Right ventricle myocardium inferior (tissue), 1 donor: ENCODE measurements at regions not wholly inside any gene's neighbourhood (a gene's known extent, or its start where the extent isn't known, plus 50 kb on each side); places are given as distances from the start of the nearest gene placed in this dataset.

Experiments
- ATAC-seq: fragments of 200-7000 bp; cut with Tn5 transposase; one replicate; pipeline ENCODE4 v1.9.1; 2020; ENCODE audit warnings: mild to moderate bottlenecking, moderate library complexity
- DNase-seq: peaks from one replicate; pipeline ENCODE4 v3.0.0; 2021; ENCODE audit errors: missing footprints
- intact Hi-C: fragments of 100-400 bp; cut with DNase I; formaldehyde crosslinking; loops from one replicate; pipeline ENCODE4 v1.11.0; 2022
- donor health status: DM: no; HTN: yes; CAD: no; lungs with severe emphysema.

DNA sequence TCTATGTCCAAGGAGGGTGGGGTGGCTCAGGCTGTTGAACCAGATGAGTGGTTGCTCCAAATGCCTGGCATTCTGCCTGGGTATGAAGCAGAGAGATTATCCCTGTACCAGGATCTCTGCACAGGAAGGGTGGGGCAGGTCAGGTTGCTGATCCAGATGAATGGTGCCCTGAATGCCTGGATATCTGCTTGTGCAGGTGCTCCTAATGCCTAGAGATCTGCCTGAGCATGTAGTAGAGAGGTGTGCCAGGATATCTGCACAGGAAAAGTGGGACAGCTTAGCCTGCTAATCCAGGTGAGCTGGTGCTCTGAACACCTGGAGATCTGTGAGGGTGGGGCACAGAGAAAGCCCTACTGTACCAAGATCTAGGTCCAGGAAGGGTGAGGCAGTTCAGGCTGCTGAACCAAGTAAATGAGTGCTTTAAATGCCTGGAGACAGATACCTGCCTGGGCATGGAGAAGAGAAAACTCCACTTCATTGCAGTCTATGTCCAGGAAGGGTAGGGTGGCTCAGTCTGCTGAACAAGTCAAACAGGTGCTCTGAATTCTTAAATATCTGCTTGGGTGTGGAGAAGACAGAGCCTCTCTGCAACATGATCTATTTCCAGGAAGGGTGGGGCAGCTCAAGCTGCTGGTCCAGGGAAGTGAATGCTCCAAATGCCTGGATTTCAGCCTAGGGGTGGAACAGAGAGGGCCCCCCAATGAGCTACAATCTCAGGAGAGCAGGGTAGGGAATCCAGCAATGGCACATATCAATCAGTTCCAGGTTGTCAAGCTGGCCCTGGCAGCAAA, 189.4 kb upstream of the DMRTA1 start:
- ATAC-seq, result no peak
- intact Hi-C loops, result no loop called here
- DNase-seq, result no peak

DNA sequence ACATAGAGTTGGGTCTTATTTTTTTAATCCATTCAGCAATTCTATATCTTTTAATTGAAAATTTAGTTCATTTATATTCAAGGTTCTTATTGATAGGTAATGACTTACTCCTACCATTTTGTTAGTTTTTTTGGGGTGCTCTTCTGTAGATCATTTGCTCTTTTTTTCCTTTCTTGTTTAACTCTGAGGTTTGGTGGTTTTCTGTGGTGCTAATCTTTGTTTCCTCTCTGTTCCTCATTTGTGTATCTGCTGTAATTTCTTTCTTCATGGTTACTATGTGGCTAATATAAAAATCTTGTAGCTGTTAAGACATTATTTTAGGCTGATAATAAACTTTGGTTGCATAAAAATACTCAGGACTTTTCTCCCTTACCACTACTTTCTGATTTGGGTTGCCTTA, 181.6 kb upstream of the DMRTA1 start:
- intact Hi-C loops, result no loop called here

DNA sequence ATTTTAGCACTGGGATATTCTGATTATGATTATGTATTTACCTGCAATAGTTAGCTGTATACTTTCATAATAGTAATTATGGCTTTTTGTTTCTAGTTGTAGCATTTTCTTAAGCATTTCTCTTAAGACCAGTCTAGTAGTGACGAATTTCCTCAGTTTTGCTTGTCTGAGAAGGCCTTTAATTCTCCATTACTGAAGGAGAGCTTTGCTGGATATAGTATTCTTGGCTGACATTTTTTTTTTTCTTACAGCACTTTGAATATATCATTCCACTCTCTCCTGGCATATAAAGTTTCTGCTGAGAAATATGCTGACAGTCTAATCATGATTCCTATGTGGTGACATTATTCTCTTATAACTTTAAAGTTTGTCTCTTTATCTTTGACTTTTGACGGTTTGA, 181.1 kb upstream of the DMRTA1 start:
- no peak for ATAC-seq
- intact Hi-C loops, result no loop called here
- DNase-seq, result no peak

More for the DNA sequence above, 181.6 kb upstream of the DMRTA1 start:
- ATAC-seq (no peak), DNase-seq (no peak)

DNA sequence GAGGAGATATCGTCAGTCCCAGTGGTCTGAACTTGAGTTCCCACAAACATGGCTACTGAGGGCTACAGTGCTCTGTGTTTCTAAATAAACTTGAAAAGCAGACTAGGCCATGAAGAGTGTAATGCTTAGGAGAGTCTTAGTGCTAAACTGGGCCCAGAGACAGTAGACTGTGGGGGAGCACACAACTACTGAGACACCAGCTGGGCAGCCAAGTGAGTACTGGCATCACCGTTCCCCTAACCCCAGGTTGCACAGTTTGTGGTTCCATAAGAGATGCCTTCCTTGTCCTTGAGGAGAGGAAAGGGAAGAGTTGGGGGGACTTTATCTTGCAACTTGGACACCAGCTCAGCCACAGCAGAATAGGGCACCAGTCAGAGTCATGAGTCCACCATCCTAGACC, 172.1 kb upstream of the DMRTA1 start:
- ATAC-seq, result no peak
- DNase-seq, result no peak
- intact Hi-C loops, result no loop called here

DNA sequence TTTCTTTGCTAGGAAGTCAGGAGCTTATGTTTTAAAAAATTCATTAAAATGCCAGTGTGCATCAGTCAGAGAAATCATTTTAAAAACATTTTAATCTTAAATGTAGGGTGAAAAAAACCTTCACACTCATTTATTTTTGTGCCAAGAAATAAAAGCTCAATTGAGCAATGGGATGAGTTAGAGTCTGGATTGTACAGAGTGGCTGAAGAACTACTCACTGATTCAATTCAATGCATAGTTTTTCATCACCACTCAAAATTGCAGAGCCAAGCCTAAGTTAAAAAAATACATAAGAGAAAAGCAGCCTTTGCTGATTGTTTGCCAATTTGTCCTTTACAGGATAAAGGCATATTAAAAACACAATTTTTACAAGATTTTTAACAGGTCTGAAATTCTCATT, 168.2 kb upstream of the DMRTA1 start:
- intact Hi-C loops, result no loop called here
- no peak for DNase-seq
- ATAC-seq, result no peak

DNA sequence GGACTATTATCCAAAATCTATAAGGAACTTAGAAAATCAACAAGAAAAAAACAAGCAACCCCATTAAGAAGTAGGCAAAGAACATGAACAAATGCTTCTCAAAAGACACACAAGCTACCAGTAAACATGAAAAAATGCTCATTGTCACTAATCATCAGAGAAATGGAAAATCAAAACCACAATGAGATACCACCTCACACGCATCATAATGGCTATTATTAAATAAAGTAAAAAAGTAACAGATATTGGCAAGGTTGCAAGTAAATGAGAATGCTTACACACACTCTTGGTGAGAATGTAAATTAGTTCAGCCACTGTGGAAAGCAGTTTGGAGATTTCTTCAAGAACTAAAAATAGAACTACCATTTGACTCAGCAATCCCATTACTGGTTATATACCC, 167.0 kb upstream of the DMRTA1 start:
- intact Hi-C loops, result no loop called here
- no peak for DNase-seq
- ATAC-seq, result no peak

DNA sequence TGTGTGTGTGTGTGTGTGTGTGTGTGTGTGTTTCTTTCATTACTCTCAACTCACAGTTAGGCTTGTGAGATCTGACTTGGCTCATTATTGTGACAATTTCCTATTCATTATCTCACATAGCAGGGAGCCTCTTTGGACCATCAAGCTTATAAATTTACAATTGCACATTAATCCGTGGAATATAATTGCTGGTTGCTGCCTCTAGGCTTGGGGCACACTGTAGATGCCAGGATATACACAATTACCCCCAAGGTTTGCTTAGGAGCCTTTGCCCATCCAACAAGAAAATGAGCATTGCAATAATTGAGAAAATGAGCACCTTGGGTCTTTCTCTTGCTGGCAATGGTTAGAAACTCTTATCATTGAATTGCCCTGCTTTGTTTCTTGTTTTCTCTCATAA, 161.6 kb upstream of the DMRTA1 start:
- intact Hi-C loops, result no loop called here
- no peak for DNase-seq
- ATAC-seq, result no peak

DNA sequence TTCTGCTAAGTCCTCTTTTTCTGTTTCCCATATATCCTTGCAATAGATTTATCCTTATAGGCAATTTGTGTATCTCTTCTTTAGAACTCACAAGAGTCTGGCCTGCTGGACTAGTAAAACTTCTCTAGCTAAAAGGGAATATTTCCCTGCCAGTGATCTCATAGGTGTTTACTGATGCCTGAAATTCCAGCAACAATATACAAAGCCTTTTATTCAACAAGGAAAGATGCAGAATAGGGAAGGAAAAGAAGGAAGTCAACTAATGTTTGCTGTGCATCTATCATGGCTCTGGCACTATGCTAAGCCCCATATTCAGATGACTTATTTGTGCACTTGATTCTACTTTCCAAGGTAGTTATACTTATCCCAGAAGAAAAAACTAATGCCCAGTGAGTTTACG, 160.0 kb upstream of the DMRTA1 start:
- intact Hi-C loops, result no loop called here
- ATAC-seq (no peak), DNase-seq (no peak)

DNA sequence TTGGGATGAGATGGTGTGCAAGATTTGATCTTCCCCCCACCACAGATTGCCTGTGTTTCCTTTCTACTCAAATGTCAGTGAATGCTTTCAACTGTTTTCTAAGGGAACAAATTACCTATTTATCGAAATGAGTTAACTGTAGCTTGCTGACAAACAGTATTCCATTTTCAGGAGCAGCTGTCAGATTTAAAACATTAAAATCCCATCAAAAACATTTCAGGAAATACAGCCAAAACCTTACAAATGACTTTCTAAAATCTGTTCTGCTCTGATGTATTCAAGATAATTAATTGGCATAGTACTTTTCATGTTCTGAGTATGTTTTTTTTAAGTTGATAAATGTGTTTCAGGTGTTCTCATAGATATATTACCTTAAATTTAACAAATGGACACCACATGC, 158.0 kb upstream of the DMRTA1 start:
- intact Hi-C loops, result no loop called here
- ATAC-seq, result no peak
- no peak for DNase-seq

DNA sequence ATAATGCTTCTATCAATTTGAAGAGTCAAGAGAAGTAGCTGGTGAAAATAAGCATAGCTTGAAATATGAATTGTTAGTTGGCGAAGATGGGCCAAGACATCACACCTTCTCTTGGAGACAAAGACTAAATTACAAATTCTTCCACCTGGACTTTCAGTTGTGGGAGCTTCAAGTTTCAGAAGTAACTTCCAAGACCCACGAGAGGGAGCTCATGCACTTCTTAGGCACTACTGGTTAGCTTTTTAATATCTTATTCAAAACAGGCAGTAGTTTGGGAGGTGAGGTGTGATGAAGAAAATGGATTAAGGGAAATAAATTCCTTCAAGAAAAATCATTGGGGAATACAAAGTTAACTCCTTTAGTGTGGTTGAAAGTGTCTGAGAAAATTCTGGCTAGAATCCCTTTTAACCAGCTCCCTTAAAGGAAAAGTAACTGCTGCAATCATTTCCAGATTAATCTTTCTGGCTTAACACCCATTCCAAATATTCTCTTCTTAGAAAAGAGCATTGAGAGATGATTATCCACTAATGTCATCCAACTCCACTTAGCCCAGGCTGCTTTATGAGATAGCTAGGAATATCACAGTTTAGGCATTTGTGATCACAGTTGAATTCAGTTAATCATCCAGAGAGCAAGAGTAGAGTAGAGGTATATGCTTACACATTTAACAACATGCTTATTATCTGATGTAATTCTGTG, 139.5 kb upstream of the DMRTA1 start:
- DNase-seq (no peak), ATAC-seq (no peak)
- intact Hi-C loops, result loop anchor here (1.0 kb wide), 1 partner anchor 145 kb away; no protein-coding TSS in a partner anchor

DNA sequence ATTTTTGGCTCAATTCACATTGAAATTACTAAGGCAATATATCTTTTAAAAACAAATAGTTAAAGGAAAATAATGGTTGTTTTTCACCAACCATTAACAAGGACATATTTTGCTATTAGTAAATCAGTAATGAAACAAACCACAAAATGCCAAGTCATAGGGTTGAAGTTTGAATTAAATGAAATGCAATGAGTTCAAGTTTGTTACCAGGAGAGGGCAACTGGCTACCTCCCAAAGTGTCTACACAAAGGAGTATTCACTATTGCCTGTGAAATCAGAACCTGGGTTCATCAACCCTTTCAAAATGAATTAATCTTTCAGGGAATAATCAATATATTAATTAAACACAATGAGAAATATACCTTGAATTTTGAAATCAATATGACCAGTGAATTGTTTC, 138.4 kb upstream of the DMRTA1 start:
- intact Hi-C loops, result no loop called here
- DNase-seq, result no peak
- no peak for ATAC-seq

DNA sequence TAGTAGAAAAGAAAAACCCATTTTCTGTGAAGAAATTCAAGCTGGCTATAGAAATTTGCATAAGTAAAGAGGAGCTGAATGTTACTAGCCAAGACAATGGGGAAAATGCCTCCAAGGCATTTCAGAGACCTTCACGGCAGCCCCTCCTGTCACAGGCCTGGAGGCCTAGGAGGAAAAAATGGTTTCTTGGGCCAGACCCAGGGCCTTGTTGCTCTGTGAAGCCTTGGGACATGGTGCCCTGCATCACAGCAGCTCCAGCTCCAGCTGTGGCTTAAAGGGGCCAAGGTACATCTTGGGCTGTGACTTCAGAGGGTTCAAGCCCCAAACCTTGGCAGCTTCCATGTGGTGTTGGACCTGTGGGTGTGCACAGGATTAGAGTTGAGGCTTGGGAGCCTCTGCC, 130.0 kb upstream of the DMRTA1 start:
- intact Hi-C loops, result no loop called here
- no peak for ATAC-seq
- DNase-seq, result no peak

DNA sequence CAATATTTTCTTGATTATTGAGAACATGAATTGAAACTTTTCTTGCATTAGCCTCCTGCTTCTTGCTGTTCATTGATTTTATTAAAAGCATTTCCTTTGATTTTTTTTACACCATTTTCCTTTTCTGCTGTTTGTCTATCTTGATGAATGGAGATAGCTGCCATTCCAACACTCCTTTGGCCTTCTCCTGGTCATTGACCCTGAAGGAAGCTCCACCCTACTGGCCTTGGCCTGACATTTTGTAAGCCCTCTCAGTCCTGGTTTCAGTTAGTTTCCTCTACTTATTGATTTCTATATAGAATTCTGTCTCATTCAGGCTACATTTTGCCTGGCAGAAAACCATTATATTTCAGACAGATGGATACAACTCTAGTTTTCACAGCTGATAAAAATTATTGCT, 115.1 kb upstream of the DMRTA1 start:
- ATAC-seq (no peak), DNase-seq (no peak)
- intact Hi-C loops, result no loop called here

DNA sequence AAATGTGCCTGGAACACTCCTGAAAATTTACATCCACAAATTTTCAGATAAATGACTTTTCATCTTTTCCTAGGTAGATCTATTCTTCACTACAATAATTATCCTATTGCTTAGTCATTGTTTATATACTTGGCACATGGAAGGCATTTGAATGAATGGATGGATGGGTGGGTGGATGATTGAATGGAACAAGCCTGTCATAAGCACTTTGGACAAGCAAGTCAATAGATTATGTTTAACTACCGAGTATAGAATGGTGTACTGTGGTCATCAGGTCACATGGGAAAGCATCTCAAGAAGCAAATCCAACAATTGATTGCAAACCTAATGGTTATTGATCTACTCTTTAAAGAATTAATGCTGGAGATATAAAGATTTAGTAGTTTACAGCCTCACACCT, 114.4 kb upstream of the DMRTA1 start:
- DNase-seq (no peak), ATAC-seq (no peak)
- intact Hi-C loops, result no loop called here

DNA sequence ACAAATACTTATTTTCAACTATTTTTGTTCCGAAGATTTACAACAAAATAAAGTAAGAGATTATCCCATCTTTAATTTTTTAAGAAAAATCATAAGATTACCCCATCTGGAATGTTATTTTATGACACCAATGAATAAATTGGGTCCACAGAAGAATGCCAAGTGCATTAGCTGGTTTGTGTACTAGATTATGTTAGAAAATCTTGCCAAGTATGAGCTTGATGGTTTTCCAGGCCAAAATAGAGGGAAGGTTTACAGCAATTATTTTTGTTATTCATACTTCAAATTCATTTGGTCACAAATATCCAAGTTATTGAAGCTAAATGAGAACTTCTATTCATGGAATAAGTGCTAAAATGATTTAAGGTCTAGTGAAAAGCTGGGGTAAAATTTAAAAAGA, 109.4 kb upstream of the DMRTA1 start:
- no peak for DNase-seq
- no peak for ATAC-seq
- intact Hi-C loops, result no loop called here

DNA sequence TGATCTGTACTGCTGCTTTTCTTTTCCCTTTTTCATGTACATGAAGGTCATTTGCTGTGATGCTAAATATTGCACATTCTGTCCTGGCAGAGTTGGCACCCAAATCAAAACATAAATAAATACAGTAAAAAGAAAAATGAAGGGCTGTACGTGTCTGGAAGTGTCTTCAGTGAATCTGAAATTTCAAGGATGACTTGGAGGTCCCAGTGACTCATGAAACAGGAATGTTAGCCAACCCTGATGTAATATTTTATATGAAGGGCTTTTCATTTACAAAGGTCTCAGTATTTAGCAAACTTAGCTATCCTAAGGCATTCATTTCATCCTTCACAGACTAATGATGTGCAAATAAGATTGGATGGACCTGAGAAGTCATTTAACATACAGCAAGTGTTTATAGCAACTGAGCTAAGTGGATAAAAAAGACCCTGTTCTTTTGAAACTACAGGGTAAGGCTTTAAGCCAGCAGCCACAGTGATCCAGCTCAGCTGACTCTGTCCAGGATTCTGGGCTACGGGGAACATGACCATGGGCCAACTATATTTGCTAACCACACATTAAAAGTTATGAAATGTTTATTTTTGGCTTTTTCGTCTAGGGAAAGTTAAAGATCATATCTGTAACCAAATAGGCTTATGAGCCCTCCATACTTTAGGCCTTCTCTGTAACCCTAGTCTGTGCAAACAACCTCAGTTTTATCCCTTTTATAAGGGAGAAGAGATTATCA, 104.0 kb upstream of the DMRTA1 start:
- no peak for DNase-seq
- ATAC-seq, result peak; percentile 46
- intact Hi-C loops, result loop anchor here (5.0 kb wide), 1 partner anchor 50 kb away; no protein-coding TSS in a partner anchor

DNA sequence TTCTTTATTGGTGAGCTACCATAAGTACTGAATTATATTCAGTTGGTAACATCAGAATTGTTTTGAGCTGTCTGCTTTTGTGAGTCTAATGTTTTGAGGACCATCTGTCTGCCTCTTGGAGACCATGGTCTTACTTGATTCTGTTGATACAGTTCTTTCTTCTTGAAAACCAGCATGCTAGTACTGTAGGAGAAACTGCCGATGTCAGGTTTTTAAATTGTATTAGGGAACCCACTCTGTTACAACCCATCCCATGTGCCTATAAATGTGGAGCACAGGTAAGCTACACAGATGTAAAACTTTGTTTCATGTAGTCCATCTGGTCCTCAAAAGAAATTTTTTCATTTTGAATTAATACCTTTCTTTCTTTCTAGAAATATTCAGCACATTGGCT, 103.4 kb upstream of the DMRTA1 start:
- intact Hi-C loops, result loop anchor here (5.0 kb wide), 1 partner anchor 49 kb away; no protein-coding TSS in a partner anchor
- ATAC-seq (no peak), DNase-seq (no peak)

DNA sequence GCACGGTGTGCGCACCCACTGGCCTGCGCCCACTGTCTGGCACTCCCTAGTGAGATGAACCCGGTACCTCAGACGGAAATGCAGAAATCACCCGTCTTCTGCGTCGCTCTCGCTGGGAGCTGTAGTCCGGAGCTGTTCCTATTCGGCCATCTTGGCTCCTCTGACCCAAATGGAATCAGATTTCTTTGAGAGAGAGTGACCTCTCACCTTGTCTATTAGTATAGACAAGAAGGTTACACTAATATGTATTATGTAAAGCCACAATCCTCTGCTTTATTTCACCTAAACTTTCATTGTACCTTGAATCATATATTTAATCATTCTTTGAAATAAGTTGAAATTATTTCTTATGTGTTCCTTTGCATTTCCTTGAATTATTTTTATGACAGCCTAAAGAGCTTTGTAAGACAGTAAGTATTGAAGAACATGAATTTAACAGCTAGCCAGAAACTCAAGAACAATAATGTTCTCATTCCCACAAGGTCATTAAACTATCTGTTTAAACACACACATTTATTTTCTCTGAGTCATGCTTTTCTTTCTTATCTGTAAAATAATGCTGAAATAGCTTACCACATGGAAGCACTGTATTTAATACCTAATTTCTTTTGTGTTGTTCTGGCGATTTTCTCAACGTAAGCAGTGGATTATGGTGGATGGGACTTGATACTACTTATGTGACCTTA, 91.8 kb upstream of the DMRTA1 start:
- DNase-seq (no peak), ATAC-seq (no peak)
- intact Hi-C loops, result no loop called here

DNA sequence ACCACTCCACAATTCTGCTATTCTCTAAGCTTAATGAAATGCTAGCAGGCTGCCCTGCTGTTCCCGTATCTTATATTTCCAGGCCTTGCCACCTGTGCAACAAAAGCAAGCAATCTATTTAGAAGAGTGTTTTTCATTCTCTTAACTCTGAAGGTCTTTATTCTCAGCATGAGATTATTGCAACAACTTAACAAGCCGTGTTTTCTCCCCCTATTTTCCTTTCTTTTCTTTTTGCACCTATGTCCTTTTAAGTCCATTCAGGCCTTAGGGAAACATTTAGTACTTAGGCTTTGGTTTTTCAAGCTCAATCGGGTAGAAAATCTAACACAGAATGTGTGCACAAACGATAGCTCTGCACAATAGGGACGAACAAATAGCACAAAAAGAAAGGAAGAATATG, 89.6 kb upstream of the DMRTA1 start:
- DNase-seq (no peak), ATAC-seq (no peak)
- intact Hi-C loops, result no loop called here
